HL-60 (cell line): ENCODE measurements at regions not wholly inside any gene's neighbourhood (a gene's known extent, or its start where the extent isn't known, plus 50 kb on each side); places are given as distances from the start of the nearest gene placed in this dataset.

Experiments
- DNase-seq, 2 experiments: peaks; one replicate each; pipeline ENCODE4 v3.0.0-alpha.2; 2010 to 2020; ENCODE audit warnings: low read depth in 1 of 2, low spot score in 1 of 2
- H3K27ac ChIP-seq: fragments of 250-450 bp; sonication (Bioruptor Pico); replicated peaks from 2 replicates; pipeline ENCODE4 v1.5.1; 2020; ENCODE audit warnings: mild to moderate bottlenecking, moderate library complexity
- H3K27me3 ChIP-seq: fragments of 250-450 bp; sonication (Bioruptor Pico); 2 replicates; pipeline ENCODE4 v1.5.1; 2021; ENCODE audit warnings: mild to moderate bottlenecking, moderate library complexity; ENCODE audit not compliant: insufficient read depth, poor library complexity, severe bottlenecking
- H3K4me3 ChIP-seq: replicated peaks from 2 replicates; pipeline ENCODE4 v1.5.1; 2011; ENCODE audit warnings: mild to moderate bottlenecking, control low read depth, low read length; ENCODE audit not compliant: insufficient read depth
- CTCF ChIP-seq: IDR thresholded peaks from one replicate; pipeline ENCODE4 v1.5.1; 2011; ENCODE audit warnings: low read length, control low read depth, inconsistent platforms; ENCODE audit not compliant: insufficient read depth
- GABPA ChIP-seq: IDR thresholded peaks from 2 replicates; pipeline ENCODE4 v1.6.1; 2012; ENCODE audit warnings: low read depth
- POLR2AphosphoS5 ChIP-seq: IDR thresholded peaks from 2 replicates; pipeline ENCODE4 v1.6.1; 2012; ENCODE audit warnings: low read depth
- REST ChIP-seq: IDR thresholded peaks from 2 replicates; pipeline ENCODE4 v1.6.1; 2012; ENCODE audit warnings: low read depth; ENCODE audit not compliant: insufficient replicate concordance
- SPI1 ChIP-seq: IDR thresholded peaks from 2 replicates; pipeline ENCODE4 v1.6.1; 2012; ENCODE audit warnings: low read depth, mild to moderate bottlenecking, borderline replicate concordance

DNA sequence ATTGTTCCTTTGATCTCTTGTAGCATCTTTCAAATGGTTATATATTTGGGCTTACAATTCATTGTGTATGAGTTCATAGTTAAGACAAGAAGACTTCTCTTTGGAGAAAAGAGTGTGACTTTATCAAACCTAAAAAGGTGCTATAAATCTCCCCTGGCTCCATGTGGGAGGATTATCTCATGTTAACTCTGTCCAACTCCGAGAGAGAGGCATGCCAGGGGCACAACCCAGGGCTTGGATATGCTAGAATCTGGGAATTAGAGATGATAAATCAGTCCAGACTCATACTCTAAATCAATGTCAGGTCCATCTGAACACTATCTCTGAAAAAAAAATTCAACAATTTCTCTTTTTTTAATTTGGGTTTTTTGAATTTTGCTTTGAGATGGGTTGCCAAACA lies 462.8 kb downstream of the TUSC7 start:
- Histone ChIP-seq H3K27ac (no peak overlapping the region), H3K4me3 (no peak overlapping the region), H3K27me3 (peaks cover 2% of the 10 kb centered on the region)
- no peak for DNase-seq
- TF ChIP-seq POLR2AphosphoS5 (no peak), REST (no peak), SPI1 (no peak), CTCF (no peak), GABPA (no peak)

- no peak for DNase-seq
Observed at GRCh38 chr3:117181222-117181621, 471.6 kb downstream of the TUSC7 start.

DNA sequence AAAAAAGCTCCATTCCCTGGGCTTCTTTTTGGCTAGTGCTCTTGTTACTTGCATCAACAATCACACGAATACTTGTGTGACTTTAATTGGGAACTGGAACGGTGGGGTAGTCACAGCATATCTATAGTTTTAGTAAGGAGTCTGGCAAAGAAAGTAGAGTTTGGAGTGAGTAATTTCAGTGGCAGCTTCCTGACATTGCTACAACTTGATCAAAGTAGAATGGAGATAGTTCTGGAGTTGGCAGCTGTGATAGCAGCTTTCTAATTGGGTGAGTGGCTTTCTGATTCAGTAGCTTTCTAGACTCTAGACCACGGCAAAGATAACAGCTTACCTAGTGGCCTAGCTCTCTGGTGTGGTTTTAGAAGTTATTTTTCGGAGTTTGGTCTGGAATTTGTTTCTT lies 475.0 kb downstream of the TUSC7 start:
- DNase-seq = no peak
- TF ChIP-seq GABPA (no peak), SPI1 (no peak)
- Histone ChIP-seq H3K27ac (no peak overlapping the region), H3K27me3 (no peaks in the 10 kb centered on the region), H3K4me3 (no peak overlapping the region)

More at GRCh38 chr3:117181222-117181621, 471.6 kb downstream of the TUSC7 start:
- TF ChIP-seq CTCF (no peak), SPI1 (no peak), GABPA (no peak), POLR2AphosphoS5 (no peak), REST (no peak)
- H3K27ac ChIP-seq = no peak overlapping the region
- H3K4me3 ChIP-seq = no peak overlapping the region
- no peaks in the 10 kb centered on the region for H3K27me3 ChIP-seq

- no peaks in the 10 kb centered on the region for H3K27me3 ChIP-seq
- no peak for DNase-seq
- no peak overlapping the region for H3K27ac ChIP-seq
- no peak overlapping the region for H3K4me3 ChIP-seq
- TF ChIP-seq REST (no peak), CTCF (no peak), POLR2AphosphoS5 (no peak)
Observed at GRCh38 chr3:117191245-117191644, 481.7 kb downstream of the TUSC7 start.
